ENCODE measurements at regions not wholly inside any gene's neighbourhood (a gene's known extent, or its start where the extent isn't known, plus 50 kb on each side); places are given as distances from the start of the nearest gene placed in this dataset.

- TF ChIP-seq CTCF (IDR thresholded peaks at IDR 0.05; ENCODE audit: low read depth, low read length, poor library complexity, severe bottlenecking) (no peak), EZH2phosphoT487 (IDR thresholded peaks at IDR 0.05; ENCODE audit: borderline replicate concordance, low read length) (no peak)
Observed at GRCh38 chr12:61422786-61423185, 837.4 kb upstream of the USP15 start.

Data from DOHH2 (cell line).